ENCODE measurements at regions not wholly inside any gene's neighbourhood (a gene's known extent, or its start where the extent isn't known, plus 50 kb on each side); places are given as distances from the start of the nearest gene placed in this dataset.

- Histone ChIP-seq H3K4me3 (ENCODE audit: low read depth, low read length) (no peak overlapping the region), H3K36me3 (ENCODE audit: control insufficient read depth, insufficient read depth, low read length) (no peaks in the 10 kb centered on the region), H3K27me3 (ENCODE audit: control insufficient read depth, insufficient read depth, low read length) (no peaks in the 10 kb centered on the region)
- no peak for TF ChIP-seq CTCF (IDR thresholded peaks at IDR 0.05; ENCODE audit: insufficient read depth, low read length, poor library complexity, severe bottlenecking)
- no peak for DNase-seq (ENCODE audit: low read depth)
Measured at GRCh38 chr1:39145331-39145965, 59.0 kb upstream of the MACF1 start.

- H3K36me3 ChIP-seq (ENCODE audit: control insufficient read depth, insufficient read depth, low read length): no peaks in the 10 kb centered on the region
Measured at GRCh38 chr1:39146681-39147080, 57.8 kb upstream of the MACF1 start.

GRCh38 chr1:39147099-39148025 is 57.1 kb upstream of the MACF1 start:
- DNase-seq (ENCODE audit: low read depth): no peak
- H3K36me3 ChIP-seq (ENCODE audit: control insufficient read depth, insufficient read depth, low read length): no peaks in the 10 kb centered on the region
- no peak for TF ChIP-seq CTCF (IDR thresholded peaks at IDR 0.05; ENCODE audit: insufficient read depth, low read length, poor library complexity, severe bottlenecking)
- H3K4me3 ChIP-seq (ENCODE audit: low read depth, low read length): no peak overlapping the region
- no peaks in the 10 kb centered on the region for H3K27me3 ChIP-seq (ENCODE audit: control insufficient read depth, insufficient read depth, low read length)

More at GRCh38 chr1:39146681-39147080, 57.8 kb upstream of the MACF1 start:
- H3K4me3 ChIP-seq (ENCODE audit: low read depth, low read length): no peak overlapping the region
- no peak for DNase-seq (ENCODE audit: low read depth)
- no peaks in the 10 kb centered on the region for H3K27me3 ChIP-seq (ENCODE audit: control insufficient read depth, insufficient read depth, low read length)
- TF ChIP-seq CTCF (IDR thresholded peaks at IDR 0.05; ENCODE audit: insufficient read depth, low read length, poor library complexity, severe bottlenecking): no peak

GRCh38 chr1:39148942-39149341 is 55.6 kb upstream of the MACF1 start:
- Histone ChIP-seq H3K4me3 (ENCODE audit: low read depth, low read length) (no peak overlapping the region), H3K36me3 (ENCODE audit: control insufficient read depth, insufficient read depth, low read length) (no peaks in the 10 kb centered on the region), H3K27me3 (ENCODE audit: control insufficient read depth, insufficient read depth, low read length) (no peaks in the 10 kb centered on the region)
- TF ChIP-seq CTCF (IDR thresholded peaks at IDR 0.05; ENCODE audit: insufficient read depth, low read length, poor library complexity, severe bottlenecking): no peak
- no peak for DNase-seq (ENCODE audit: low read depth)

GRCh38 chr1:39149509-39149908 is 55.0 kb upstream of the MACF1 start:
- no peaks in the 10 kb centered on the region for H3K27me3 ChIP-seq (ENCODE audit: control insufficient read depth, insufficient read depth, low read length)
- DNase-seq (ENCODE audit: low read depth): no peak
- no peaks in the 10 kb centered on the region for H3K36me3 ChIP-seq (ENCODE audit: control insufficient read depth, insufficient read depth, low read length)
- no peak for TF ChIP-seq CTCF (IDR thresholded peaks at IDR 0.05; ENCODE audit: insufficient read depth, low read length, poor library complexity, severe bottlenecking)
- H3K4me3 ChIP-seq (ENCODE audit: low read depth, low read length): no peak overlapping the region
